Esophagus squamous epithelium (tissue), 4 donors: ENCODE measurements at regions not wholly inside any gene's neighbourhood (a gene's known extent, or its start where the extent isn't known, plus 50 kb on each side); places are given as distances from the start of the nearest gene placed in this dataset.
"Not testable (repeated sequence)": the region's sequence is repeated elsewhere in the genome, so short reads cannot be mapped to it uniquely, and the experiment has no call there.

Experiments used
- POLR2A ChIP-seq, 4 donors: fragments of 450-650 bp; IDR thresholded peaks; one replicate each; pipeline ENCODE4 v1.6.1; 2017; ENCODE audit warnings: antibody characterized with exemption in 4 of 4, mild to moderate bottlenecking in 4 of 4, moderate library complexity in 3 of 4
- TF ChIP-seq, protein P1 (sequence below), 6 experiments: fragments of 450-650 bp in 4 of 6; fragments of 200-600 bp in 2 of 6; sonication (generic) in 2 of 6; IDR thresholded peaks; one replicate each; pipeline ENCODE4 v1.5.1; 2016 to 2019; ENCODE audit warnings: antibody characterized with exemption in 6 of 6, mild to moderate bottlenecking in 4 of 6, moderate library complexity in 4 of 6

DNA sequence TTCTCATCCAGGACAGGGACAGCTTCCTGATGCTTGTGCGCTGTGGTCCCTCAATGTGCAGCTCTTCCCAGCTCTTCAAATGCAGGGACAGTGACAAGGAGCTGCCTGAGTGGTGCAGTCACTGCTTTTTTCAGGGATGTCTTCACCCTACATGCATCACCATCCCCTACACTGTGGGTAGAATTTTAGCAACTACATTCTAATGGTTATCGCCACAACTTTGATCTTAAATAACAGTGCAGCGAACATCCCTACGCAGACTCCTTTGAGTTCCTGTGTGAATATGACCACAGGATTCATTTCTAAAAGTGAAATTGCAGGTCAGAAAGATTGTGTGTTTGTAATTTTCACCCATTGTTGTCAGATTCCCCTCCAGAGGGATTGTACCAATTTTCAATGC lies 90.9 kb downstream of the GGTLC2 start:
- TF ChIP-seq, protein P1, sequence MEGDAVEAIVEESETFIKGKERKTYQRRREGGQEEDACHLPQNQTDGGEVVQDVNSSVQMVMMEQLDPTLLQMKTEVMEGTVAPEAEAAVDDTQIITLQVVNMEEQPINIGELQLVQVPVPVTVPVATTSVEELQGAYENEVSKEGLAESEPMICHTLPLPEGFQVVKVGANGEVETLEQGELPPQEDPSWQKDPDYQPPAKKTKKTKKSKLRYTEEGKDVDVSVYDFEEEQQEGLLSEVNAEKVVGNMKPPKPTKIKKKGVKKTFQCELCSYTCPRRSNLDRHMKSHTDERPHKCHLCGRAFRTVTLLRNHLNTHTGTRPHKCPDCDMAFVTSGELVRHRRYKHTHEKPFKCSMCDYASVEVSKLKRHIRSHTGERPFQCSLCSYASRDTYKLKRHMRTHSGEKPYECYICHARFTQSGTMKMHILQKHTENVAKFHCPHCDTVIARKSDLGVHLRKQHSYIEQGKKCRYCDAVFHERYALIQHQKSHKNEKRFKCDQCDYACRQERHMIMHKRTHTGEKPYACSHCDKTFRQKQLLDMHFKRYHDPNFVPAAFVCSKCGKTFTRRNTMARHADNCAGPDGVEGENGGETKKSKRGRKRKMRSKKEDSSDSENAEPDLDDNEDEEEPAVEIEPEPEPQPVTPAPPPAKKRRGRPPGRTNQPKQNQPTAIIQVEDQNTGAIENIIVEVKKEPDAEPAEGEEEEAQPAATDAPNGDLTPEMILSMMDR (IDR thresholded peaks at IDR 0.05) = not testable (repeated sequence)
- not testable (repeated sequence) for TF ChIP-seq POLR2A (IDR thresholded peaks at IDR 0.05)
